Osteocyte (in vitro differentiated cells): ENCODE measurements at regions not wholly inside any gene's neighbourhood (a gene's known extent, or its start where the extent isn't known, plus 50 kb on each side); places are given as distances from the start of the nearest gene placed in this dataset.

Source experiments
- DNase-seq: peaks from one replicate; pipeline ENCODE4 v3.0.0; 2021; ENCODE audit warnings: mixed read lengths; ENCODE audit not compliant: unreplicated experiment; ENCODE audit errors: extremely low spot score
- H3K27ac Mint-ChIP-seq: one replicate; pipeline ENCODE4 v1.8.0; 2021; ENCODE audit warnings: mild to moderate bottlenecking, mixed read lengths; ENCODE audit not compliant: unreplicated experiment
- H3K27me3 Mint-ChIP-seq: one replicate; pipeline ENCODE4 v1.8.0; 2021; ENCODE audit warnings: mixed read lengths; ENCODE audit not compliant: unreplicated experiment
- H3K36me3 Mint-ChIP-seq: one replicate; pipeline ENCODE4 v1.8.0; 2021; ENCODE audit warnings: mixed read lengths; ENCODE audit not compliant: unreplicated experiment
- H3K4me1 Mint-ChIP-seq: one replicate; pipeline ENCODE4 v1.8.0; 2021; ENCODE audit warnings: mixed read lengths; ENCODE audit not compliant: unreplicated experiment
- H3K4me3 Mint-ChIP-seq: one replicate; pipeline ENCODE4 v1.8.0; 2021; ENCODE audit warnings: mild to moderate bottlenecking, moderate library complexity, mixed read lengths; ENCODE audit not compliant: unreplicated experiment
- H3K9me3 Mint-ChIP-seq: one replicate; pipeline ENCODE4 v1.8.0; 2021; ENCODE audit warnings: mixed read lengths; ENCODE audit not compliant: unreplicated experiment
- CTCF ChIP-seq: fragments of 200-600 bp; sonication (generic); IDR thresholded peaks from 2 replicates; pipeline ENCODE4 v1.5.0; 2021; ENCODE audit warnings: antibody characterized with exemption, mild to moderate bottlenecking, moderate library complexity

GRCh38 chr18:38883111-38883510 lies 1317.5 kb upstream of the CELF4 start:
- Mint-ChIP-seq H3K4me1 (no peaks in the 10 kb centered on the region), H3K27me3 (no peaks in the 10 kb centered on the region), H3K27ac (no peak overlapping the region), H3K36me3 (no peaks in the 10 kb centered on the region), H3K9me3 (peaks cover 2% of the 10 kb centered on the region), H3K4me3 (no peak overlapping the region)
- no peak for TF ChIP-seq CTCF
- no peak for DNase-seq

- peaks cover 5% of the 10 kb centered on the region for H3K9me3 Mint-ChIP-seq
- no peaks in the 10 kb centered on the region for H3K27me3 Mint-ChIP-seq
- TF ChIP-seq CTCF, result no peak
- no peak overlapping the region for H3K27ac Mint-ChIP-seq
- no peak overlapping the region for H3K4me3 Mint-ChIP-seq
- no peaks in the 10 kb centered on the region for H3K36me3 Mint-ChIP-seq
- H3K4me1 Mint-ChIP-seq, result no peaks in the 10 kb centered on the region
- DNase-seq, result no peak
Measured at GRCh38 chr18:38879871-38880270, 1314.3 kb upstream of the CELF4 start.

- Mint-ChIP-seq H3K36me3 (no peaks in the 10 kb centered on the region), H3K27me3 (no peaks in the 10 kb centered on the region), H3K4me1 (no peaks in the 10 kb centered on the region), H3K27ac (no peak overlapping the region), H3K9me3 (no peaks in the 10 kb centered on the region), H3K4me3 (no peak overlapping the region)
- TF ChIP-seq CTCF, result no peak
- DNase-seq, result no peak
Measured at GRCh38 chr18:38872342-38872741, 1306.7 kb upstream of the CELF4 start.

GRCh38 chr18:38868757-38869156 lies 1303.2 kb upstream of the CELF4 start:
- Mint-ChIP-seq H3K27me3 (no peaks in the 10 kb centered on the region), H3K9me3 (peaks cover 4% of the 10 kb centered on the region), H3K36me3 (no peaks in the 10 kb centered on the region), H3K27ac (no peak overlapping the region), H3K4me1 (no peaks in the 10 kb centered on the region), H3K4me3 (no peak overlapping the region)
- DNase-seq, result no peak
- TF ChIP-seq CTCF, result no peak

DNA sequence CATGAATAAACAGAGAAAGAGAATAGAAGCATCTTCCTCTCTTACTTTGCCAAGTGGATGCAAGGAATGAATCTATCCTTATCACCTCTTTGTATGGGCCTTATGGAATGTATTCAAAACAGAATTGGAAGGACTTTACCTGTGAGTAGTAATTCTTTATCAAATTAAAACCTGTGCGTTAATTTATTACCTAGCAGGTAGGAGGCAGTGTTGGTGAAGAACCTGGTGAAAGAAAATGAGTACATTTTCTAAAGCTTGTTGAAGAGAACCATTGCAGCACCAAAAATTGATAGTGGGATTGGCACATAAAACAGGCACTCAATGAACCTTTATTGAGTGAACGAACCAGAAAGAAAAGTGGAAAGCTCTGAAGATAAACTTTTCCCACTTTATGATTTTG lies 1302.1 kb upstream of the CELF4 start:
- no peak overlapping the region for H3K4me3 Mint-ChIP-seq
- H3K9me3 Mint-ChIP-seq, result peaks cover 4% of the 10 kb centered on the region
- no peak for TF ChIP-seq CTCF
- no peaks in the 10 kb centered on the region for H3K4me1 Mint-ChIP-seq
- H3K27ac Mint-ChIP-seq, result no peak overlapping the region
- H3K27me3 Mint-ChIP-seq, result no peaks in the 10 kb centered on the region
- H3K36me3 Mint-ChIP-seq, result no peaks in the 10 kb centered on the region
- DNase-seq, result no peak
